ENCODE measurements at regions not wholly inside any gene's neighbourhood (a gene's known extent, or its start where the extent isn't known, plus 50 kb on each side); places are given as distances from the start of the nearest gene placed in this dataset.

- TF ChIP-seq CTCF (IDR thresholded peaks at IDR 0.05; ENCODE audit: low read depth, low read length) (no peak), EZH2phosphoT487 (IDR thresholded peaks at IDR 0.05; ENCODE audit: low read depth) (no peak)
These were observed 139.0 kb upstream of the FZD8 start for GRCh38 chr10:35780970-35781642.

All from OCI-LY3 (cell line).